ENCODE measurements at regions not wholly inside any gene's neighbourhood (a gene's known extent, or its start where the extent isn't known, plus 50 kb on each side); places are given as distances from the start of the nearest gene placed in this dataset.

- no peak overlapping the region for H3K4me3 ChIP-seq (ENCODE audit: low read depth, low read length)
- TF ChIP-seq CTCF (IDR thresholded peaks at IDR 0.05; ENCODE audit: low read depth, low read length) = no peak
Observed at GRCh38 chr1:198909973-198910372, 271.1 kb downstream of the PTPRC start.

GRCh38 chr1:198910816-198911215 is 272.0 kb downstream of the PTPRC start:
- H3K4me3 ChIP-seq (ENCODE audit: low read depth, low read length) = no peak overlapping the region
- no peak for TF ChIP-seq CTCF (IDR thresholded peaks at IDR 0.05; ENCODE audit: low read depth, low read length)

GRCh38 chr1:198912046-198912445 is 273.2 kb downstream of the PTPRC start:
- H3K4me3 ChIP-seq (ENCODE audit: low read depth, low read length) = no peak overlapping the region
- TF ChIP-seq CTCF (IDR thresholded peaks at IDR 0.05; ENCODE audit: low read depth, low read length) = no peak

- no peak overlapping the region for H3K4me3 ChIP-seq (ENCODE audit: low read depth, low read length)
- no peak for TF ChIP-seq CTCF (IDR thresholded peaks at IDR 0.05; ENCODE audit: low read depth, low read length)
Observed at GRCh38 chr1:198913667-198914066, 274.8 kb downstream of the PTPRC start.

- TF ChIP-seq CTCF (IDR thresholded peaks at IDR 0.05; ENCODE audit: low read depth, low read length) = no peak
- no peak overlapping the region for H3K4me3 ChIP-seq (ENCODE audit: low read depth, low read length)
Observed at GRCh38 chr1:198915327-198916231, 276.7 kb downstream of the PTPRC start.

- no peak overlapping the region for H3K4me3 ChIP-seq (ENCODE audit: low read depth, low read length)
- no peak for TF ChIP-seq CTCF (IDR thresholded peaks at IDR 0.05; ENCODE audit: low read depth, low read length)
Observed at GRCh38 chr1:198917226-198917625, 278.4 kb downstream of the PTPRC start.

- TF ChIP-seq CTCF (IDR thresholded peaks at IDR 0.05; ENCODE audit: low read depth, low read length) = no peak
- no peak overlapping the region for H3K4me3 ChIP-seq (ENCODE audit: low read depth, low read length)
Observed at GRCh38 chr1:198918920-198919319, 280.1 kb downstream of the PTPRC start.
